RWPE2 (cell line): ENCODE measurements at regions not wholly inside any gene's neighbourhood (a gene's known extent, or its start where the extent isn't known, plus 50 kb on each side); places are given as distances from the start of the nearest gene placed in this dataset.

Source experiments
- ATAC-seq: fragments of 200-7000 bp; cut with Tn5 transposase; 3 replicates; pipeline ENCODE4 v1.9.1; 2021; ENCODE audit warnings: low read depth
- DNase-seq: peaks from one replicate; pipeline ENCODE4 v3.0.0-alpha.2; 2020; ENCODE audit warnings: low spot score
- H3K27ac ChIP-seq: fragments of 450-650 bp; 2 replicates; pipeline ENCODE4 v1.5.1; 2017; ENCODE audit warnings: mild to moderate bottlenecking; ENCODE audit not compliant: poor library complexity, severe bottlenecking
- H3K27me3 ChIP-seq: fragments of 250-450 bp; sonication (Bioruptor Pico); 2 replicates; pipeline ENCODE4 v1.5.1; 2021; ENCODE audit warnings: mild to moderate bottlenecking, moderate library complexity; ENCODE audit not compliant: insufficient read depth, poor library complexity, severe bottlenecking
- H3K36me3 ChIP-seq: fragments of 250-450 bp; sonication (Bioruptor Pico); 2 replicates; pipeline ENCODE4 v1.5.1; 2020; ENCODE audit warnings: low read depth, mild to moderate bottlenecking, moderate library complexity
- H3K4me1 ChIP-seq: fragments of 250-450 bp; sonication (Bioruptor Pico); 2 replicates; pipeline ENCODE4 v1.5.1; 2021; ENCODE audit warnings: mild to moderate bottlenecking, moderate library complexity; ENCODE audit not compliant: insufficient read depth, poor library complexity, severe bottlenecking
- H3K4me3 ChIP-seq: fragments of 250-450 bp; sonication (Bioruptor Pico); 2 replicates; pipeline ENCODE4 v1.5.1; 2021; ENCODE audit warnings: mild to moderate bottlenecking, moderate library complexity; ENCODE audit not compliant: severe bottlenecking
- H3K9me3 ChIP-seq: fragments of 250-450 bp; sonication (Bioruptor Pico); 2 replicates; pipeline ENCODE4 v1.5.1; 2021; ENCODE audit warnings: mild to moderate bottlenecking, moderate library complexity; ENCODE audit not compliant: severe bottlenecking
- TF ChIP-seq, protein P1 (sequence below): fragments of 450-650 bp; IDR thresholded peaks from one replicate; pipeline ENCODE4 v1.5.1; 2017; ENCODE audit warnings: mild to moderate bottlenecking, moderate library complexity; ENCODE audit not compliant: poor library complexity, severe bottlenecking

GRCh38 chr3:43999728-44000319 is 241.9 kb upstream of the TOPAZ1 start:
- Histone ChIP-seq H3K27ac (peak overlapping the region; percentile 89), H3K27me3 (no peaks in the 10 kb centered on the region)

DNA sequence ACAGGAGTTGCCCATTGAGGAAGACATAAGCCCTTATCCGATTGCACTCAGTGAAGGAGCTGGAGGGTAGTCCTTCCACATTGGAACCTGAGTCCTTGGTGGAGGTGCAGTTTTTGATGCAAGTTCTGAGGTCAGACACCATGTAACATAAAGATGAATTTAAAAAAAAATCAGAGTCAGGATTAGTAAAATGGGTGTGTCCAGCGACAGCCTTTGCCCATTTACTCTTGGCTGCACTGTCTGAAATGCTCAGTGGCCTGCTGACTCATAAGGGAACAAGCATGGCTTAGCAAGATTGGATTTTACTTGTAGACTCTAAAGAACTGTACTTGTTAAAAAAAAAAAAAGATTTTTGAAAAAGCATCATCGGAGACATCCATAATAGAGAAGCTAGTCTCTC is 241.1 kb upstream of the TOPAZ1 start:
- H3K36me3 ChIP-seq, result peaks cover 27% of the 10 kb centered on the region
- peak overlapping the region; percentile 89 for H3K27ac ChIP-seq
- H3K9me3 ChIP-seq, result no peaks in the 10 kb centered on the region
- DNase-seq, result no peak
- no peak for ATAC-seq
- TF ChIP-seq, protein P1, sequence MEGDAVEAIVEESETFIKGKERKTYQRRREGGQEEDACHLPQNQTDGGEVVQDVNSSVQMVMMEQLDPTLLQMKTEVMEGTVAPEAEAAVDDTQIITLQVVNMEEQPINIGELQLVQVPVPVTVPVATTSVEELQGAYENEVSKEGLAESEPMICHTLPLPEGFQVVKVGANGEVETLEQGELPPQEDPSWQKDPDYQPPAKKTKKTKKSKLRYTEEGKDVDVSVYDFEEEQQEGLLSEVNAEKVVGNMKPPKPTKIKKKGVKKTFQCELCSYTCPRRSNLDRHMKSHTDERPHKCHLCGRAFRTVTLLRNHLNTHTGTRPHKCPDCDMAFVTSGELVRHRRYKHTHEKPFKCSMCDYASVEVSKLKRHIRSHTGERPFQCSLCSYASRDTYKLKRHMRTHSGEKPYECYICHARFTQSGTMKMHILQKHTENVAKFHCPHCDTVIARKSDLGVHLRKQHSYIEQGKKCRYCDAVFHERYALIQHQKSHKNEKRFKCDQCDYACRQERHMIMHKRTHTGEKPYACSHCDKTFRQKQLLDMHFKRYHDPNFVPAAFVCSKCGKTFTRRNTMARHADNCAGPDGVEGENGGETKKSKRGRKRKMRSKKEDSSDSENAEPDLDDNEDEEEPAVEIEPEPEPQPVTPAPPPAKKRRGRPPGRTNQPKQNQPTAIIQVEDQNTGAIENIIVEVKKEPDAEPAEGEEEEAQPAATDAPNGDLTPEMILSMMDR, result no peak
- peak overlapping the region; percentile 63 for H3K4me3 ChIP-seq
- H3K27me3 ChIP-seq, result no peaks in the 10 kb centered on the region
- H3K4me1 ChIP-seq, result peaks cover 13% of the 10 kb centered on the region

More at GRCh38 chr3:43999728-44000319, 241.9 kb upstream of the TOPAZ1 start:
- Histone ChIP-seq H3K36me3 (peaks cover 25% of the 10 kb centered on the region), H3K9me3 (no peaks in the 10 kb centered on the region), H3K4me1 (peaks cover 13% of the 10 kb centered on the region), H3K4me3 (peak overlapping the region; percentile 63)
- DNase-seq (no peak), ATAC-seq (no peak)
- TF ChIP-seq, protein P1, result no peak

DNA sequence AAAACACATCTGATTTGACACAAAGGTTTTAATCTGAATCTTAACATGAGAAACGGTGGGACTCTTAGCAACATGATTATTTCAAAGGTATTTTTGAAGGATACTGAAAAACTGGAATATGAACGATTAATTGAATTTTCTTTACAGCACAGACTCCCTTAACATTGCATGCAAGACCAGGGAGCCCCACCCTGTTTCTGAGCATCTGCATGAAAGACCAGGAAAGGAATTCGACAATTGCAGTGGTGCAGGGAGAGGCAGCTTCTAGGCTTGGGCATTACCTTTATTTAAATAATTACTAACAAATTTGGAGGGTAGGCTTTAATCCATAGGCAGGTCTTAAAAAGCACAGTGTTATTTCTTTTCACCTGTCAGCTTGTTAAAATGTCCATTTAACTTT is 240.6 kb upstream of the TOPAZ1 start:
- H3K27ac ChIP-seq, result peak overlapping the region; percentile 89
- H3K27me3 ChIP-seq, result no peaks in the 10 kb centered on the region
- TF ChIP-seq, protein P1, result no peak
- DNase-seq (no peak), ATAC-seq (no peak)
- peaks cover 16% of the 10 kb centered on the region for H3K4me1 ChIP-seq
- H3K36me3 ChIP-seq, result peaks cover 32% of the 10 kb centered on the region
- H3K9me3 ChIP-seq, result no peaks in the 10 kb centered on the region
- no peak overlapping the region for H3K4me3 ChIP-seq

GRCh38 chr3:44003801-44004200 is 237.9 kb upstream of the TOPAZ1 start:
- DNase-seq, result no peak
- no peak overlapping the region for H3K4me3 ChIP-seq

GRCh38 chr3:44011680-44012079 is 230.0 kb upstream of the TOPAZ1 start:
- Histone ChIP-seq H3K4me1 (no peaks in the 10 kb centered on the region), H3K27ac (no peak overlapping the region), H3K27me3 (no peaks in the 10 kb centered on the region), H3K36me3 (peaks cover 41% of the 10 kb centered on the region), H3K4me3 (no peak overlapping the region), H3K9me3 (no peaks in the 10 kb centered on the region)
- DNase-seq (no peak), ATAC-seq (no peak)
- TF ChIP-seq, protein P1, result no peak

More at GRCh38 chr3:44003801-44004200, 237.9 kb upstream of the TOPAZ1 start:
- Histone ChIP-seq H3K27me3 (no peaks in the 10 kb centered on the region), H3K27ac (no peak overlapping the region), H3K36me3 (peaks cover 47% of the 10 kb centered on the region), H3K4me1 (peaks cover 16% of the 10 kb centered on the region), H3K9me3 (no peaks in the 10 kb centered on the region)
- ATAC-seq, result no peak
- TF ChIP-seq, protein P1, result no peak
